ENCODE measurements at regions not wholly inside any gene's neighbourhood (a gene's known extent, or its start where the extent isn't known, plus 50 kb on each side); places are given as distances from the start of the nearest gene placed in this dataset.

- no peak overlapping the region for H3K4me3 Mint-ChIP-seq
- H3K27ac Mint-ChIP-seq, result no peak overlapping the region
- no peaks in the 10 kb centered on the region for H3K36me3 Mint-ChIP-seq
- H3K4me1 Mint-ChIP-seq, result no peaks in the 10 kb centered on the region
- no peaks in the 10 kb centered on the region for H3K27me3 Mint-ChIP-seq
- ATAC-seq, result no peak
- no peaks in the 10 kb centered on the region for H3K9me3 Mint-ChIP-seq
These were observed 221.2 kb upstream of the ATP6AP2 start for GRCh38 chrX:40359593-40359992.

- H3K4me1 Mint-ChIP-seq, result no peaks in the 10 kb centered on the region
- no peak overlapping the region for H3K27ac Mint-ChIP-seq
- H3K4me3 Mint-ChIP-seq, result no peak overlapping the region
- H3K9me3 Mint-ChIP-seq, result no peaks in the 10 kb centered on the region
- H3K27me3 Mint-ChIP-seq, result no peaks in the 10 kb centered on the region
- no peak for ATAC-seq
- no peaks in the 10 kb centered on the region for H3K36me3 Mint-ChIP-seq
These were observed 221.8 kb upstream of the ATP6AP2 start for GRCh38 chrX:40358994-40359393.

- no peaks in the 10 kb centered on the region for H3K4me1 Mint-ChIP-seq
- no peaks in the 10 kb centered on the region for H3K36me3 Mint-ChIP-seq
- H3K27me3 Mint-ChIP-seq, result peaks cover 20% of the 10 kb centered on the region
- H3K9me3 Mint-ChIP-seq, result no peaks in the 10 kb centered on the region
- H3K27ac Mint-ChIP-seq, result no peak overlapping the region
- ATAC-seq, result no peak
- H3K4me3 Mint-ChIP-seq, result no peak overlapping the region
These were observed 231.5 kb upstream of the ATP6AP2 start for GRCh38 chrX:40349251-40349650.

- ATAC-seq, result no peak
- no peaks in the 10 kb centered on the region for H3K9me3 Mint-ChIP-seq
These were observed 234.4 kb upstream of the ATP6AP2 start for GRCh38 chrX:40346379-40346778.

GRCh38 chrX:40343319-40343718 is 237.5 kb upstream of the ATP6AP2 start:
- H3K27me3 Mint-ChIP-seq, result peaks cover under 1% of the 10 kb centered on the region
- no peak overlapping the region for H3K4me3 Mint-ChIP-seq
- H3K36me3 Mint-ChIP-seq, result no peaks in the 10 kb centered on the region
- H3K9me3 Mint-ChIP-seq, result no peaks in the 10 kb centered on the region
- peaks cover 10% of the 10 kb centered on the region for H3K4me1 Mint-ChIP-seq
- no peak for ATAC-seq
- H3K27ac Mint-ChIP-seq, result no peak overlapping the region

More at GRCh38 chrX:40346379-40346778, 234.4 kb upstream of the ATP6AP2 start:
- Mint-ChIP-seq H3K27ac (no peak overlapping the region), H3K36me3 (no peaks in the 10 kb centered on the region), H3K4me1 (no peaks in the 10 kb centered on the region), H3K4me3 (no peak overlapping the region), H3K27me3 (peaks cover 20% of the 10 kb centered on the region)

- no peak for ATAC-seq
- Mint-ChIP-seq H3K36me3 (no peaks in the 10 kb centered on the region), H3K9me3 (no peaks in the 10 kb centered on the region), H3K27me3 (no peaks in the 10 kb centered on the region), H3K4me3 (no peak overlapping the region), H3K4me1 (peaks cover 10% of the 10 kb centered on the region), H3K27ac (no peak overlapping the region)
These were observed 240.7 kb upstream of the ATP6AP2 start for GRCh38 chrX:40340116-40340515.

- H3K9me3 Mint-ChIP-seq, result no peaks in the 10 kb centered on the region
- H3K27me3 Mint-ChIP-seq, result no peaks in the 10 kb centered on the region
- H3K36me3 Mint-ChIP-seq, result no peaks in the 10 kb centered on the region
- H3K4me1 Mint-ChIP-seq, result no peaks in the 10 kb centered on the region
- no peak for ATAC-seq
- no peak overlapping the region for H3K27ac Mint-ChIP-seq
- no peak overlapping the region for H3K4me3 Mint-ChIP-seq
These were observed 235.6 kb upstream of the BCOR start for GRCh38 chrX:40333344-40333743.

- H3K4me3 Mint-ChIP-seq, result no peak overlapping the region
- no peak overlapping the region for H3K27ac Mint-ChIP-seq
- no peaks in the 10 kb centered on the region for H3K9me3 Mint-ChIP-seq
- no peaks in the 10 kb centered on the region for H3K36me3 Mint-ChIP-seq
- no peaks in the 10 kb centered on the region for H3K4me1 Mint-ChIP-seq
- H3K27me3 Mint-ChIP-seq, result no peaks in the 10 kb centered on the region
- ATAC-seq, result no peak
These were observed 234.0 kb upstream of the BCOR start for GRCh38 chrX:40331762-40332161.

- Mint-ChIP-seq H3K36me3 (no peaks in the 10 kb centered on the region), H3K27me3 (no peaks in the 10 kb centered on the region), H3K4me1 (no peaks in the 10 kb centered on the region), H3K9me3 (no peaks in the 10 kb centered on the region), H3K4me3 (no peak overlapping the region), H3K27ac (no peak overlapping the region)
- no peak for ATAC-seq
These were observed 233.6 kb upstream of the BCOR start for GRCh38 chrX:40331353-40331752.

GRCh38 chrX:40329616-40330015 is 231.9 kb upstream of the BCOR start:
- no peaks in the 10 kb centered on the region for H3K9me3 Mint-ChIP-seq
- no peaks in the 10 kb centered on the region for H3K27me3 Mint-ChIP-seq
- H3K4me1 Mint-ChIP-seq, result no peaks in the 10 kb centered on the region
- H3K36me3 Mint-ChIP-seq, result no peaks in the 10 kb centered on the region
- H3K27ac Mint-ChIP-seq, result no peak overlapping the region
- ATAC-seq, result no peak
- H3K4me3 Mint-ChIP-seq, result no peak overlapping the region

- Mint-ChIP-seq H3K36me3 (no peaks in the 10 kb centered on the region), H3K4me1 (no peaks in the 10 kb centered on the region), H3K27ac (no peak overlapping the region), H3K27me3 (no peaks in the 10 kb centered on the region), H3K9me3 (no peaks in the 10 kb centered on the region), H3K4me3 (no peak overlapping the region)
- no peak for ATAC-seq
These were observed 229.3 kb upstream of the BCOR start for GRCh38 chrX:40327085-40327484.

GRCh38 chrX:40326186-40326965 is 228.6 kb upstream of the BCOR start:
- Mint-ChIP-seq H3K4me3 (no peak overlapping the region), H3K27me3 (no peaks in the 10 kb centered on the region), H3K27ac (no peak overlapping the region), H3K4me1 (no peaks in the 10 kb centered on the region), H3K9me3 (no peaks in the 10 kb centered on the region), H3K36me3 (no peaks in the 10 kb centered on the region)
- ATAC-seq, result no peak

- H3K4me1 Mint-ChIP-seq, result no peaks in the 10 kb centered on the region
- H3K9me3 Mint-ChIP-seq, result peaks cover 9% of the 10 kb centered on the region
- H3K27ac Mint-ChIP-seq, result no peak overlapping the region
- no peak overlapping the region for H3K4me3 Mint-ChIP-seq
- no peaks in the 10 kb centered on the region for H3K27me3 Mint-ChIP-seq
- peaks cover 4% of the 10 kb centered on the region for H3K36me3 Mint-ChIP-seq
- ATAC-seq, result no peak
These were observed 227.4 kb upstream of the BCOR start for GRCh38 chrX:40325161-40325560.

GRCh38 chrX:40323977-40324376 is 226.2 kb upstream of the BCOR start:
- Mint-ChIP-seq H3K4me1 (no peaks in the 10 kb centered on the region), H3K4me3 (no peak overlapping the region), H3K27ac (no peak overlapping the region), H3K36me3 (peaks cover 4% of the 10 kb centered on the region), H3K9me3 (peaks cover 9% of the 10 kb centered on the region), H3K27me3 (no peaks in the 10 kb centered on the region)
- ATAC-seq, result no peak

- no peaks in the 10 kb centered on the region for H3K4me1 Mint-ChIP-seq
- H3K27ac Mint-ChIP-seq, result no peak overlapping the region
These were observed 223.1 kb upstream of the BCOR start for GRCh38 chrX:40320819-40321218.

GRCh38 chrX:40318801-40319200 is 221.0 kb upstream of the BCOR start:
- peaks cover 20% of the 10 kb centered on the region for H3K9me3 Mint-ChIP-seq
- H3K36me3 Mint-ChIP-seq, result peaks cover 14% of the 10 kb centered on the region
- no peaks in the 10 kb centered on the region for H3K27me3 Mint-ChIP-seq
- ATAC-seq, result no peak
- H3K4me1 Mint-ChIP-seq, result no peaks in the 10 kb centered on the region
- no peak overlapping the region for H3K27ac Mint-ChIP-seq
- no peak overlapping the region for H3K4me3 Mint-ChIP-seq

More at GRCh38 chrX:40320819-40321218, 223.1 kb upstream of the BCOR start:
- no peak overlapping the region for H3K4me3 Mint-ChIP-seq
- H3K27me3 Mint-ChIP-seq, result no peaks in the 10 kb centered on the region
- H3K9me3 Mint-ChIP-seq, result peaks cover 16% of the 10 kb centered on the region
- H3K36me3 Mint-ChIP-seq, result peaks cover 12% of the 10 kb centered on the region
- no peak for ATAC-seq

Measured in stimulated activated memory B cell treated with anti-CD40 and anti-IgM and Interleukin-4, amounts not matched to agents 10 μg/mL and 1 μg/mL and 100 μg/mL, for 72 hours (primary cell).